Kidney epithelial cell (primary cell): ENCODE measurements at regions not wholly inside any gene's neighbourhood (a gene's known extent, or its start where the extent isn't known, plus 50 kb on each side); places are given as distances from the start of the nearest gene placed in this dataset.

Experiments
- DNase-seq: peaks from one replicate; pipeline ENCODE4 v3.0.0-alpha.2; 2010; ENCODE audit warnings: low read depth
- H3K27me3 ChIP-seq: 2 replicates; pipeline ENCODE4 v1.6.0; 2011; ENCODE audit warnings: low read length; ENCODE audit not compliant: control insufficient read depth, insufficient read depth
- H3K36me3 ChIP-seq: 2 replicates; pipeline ENCODE4 v1.5.1; 2011; ENCODE audit warnings: low read length; ENCODE audit not compliant: control insufficient read depth, insufficient read depth
- H3K4me3 ChIP-seq: 2 replicates; pipeline ENCODE4 v1.5.1; 2011; ENCODE audit warnings: low read depth, mild to moderate bottlenecking, control low read depth, low read length
- TF ChIP-seq, protein P1 (sequence below): IDR thresholded peaks from 2 replicates; pipeline ENCODE4 v1.5.1; 2011; ENCODE audit warnings: mild to moderate bottlenecking, moderate library complexity, low read length, control low read depth, inconsistent platforms; ENCODE audit not compliant: insufficient read depth, poor library complexity, severe bottlenecking

DNA sequence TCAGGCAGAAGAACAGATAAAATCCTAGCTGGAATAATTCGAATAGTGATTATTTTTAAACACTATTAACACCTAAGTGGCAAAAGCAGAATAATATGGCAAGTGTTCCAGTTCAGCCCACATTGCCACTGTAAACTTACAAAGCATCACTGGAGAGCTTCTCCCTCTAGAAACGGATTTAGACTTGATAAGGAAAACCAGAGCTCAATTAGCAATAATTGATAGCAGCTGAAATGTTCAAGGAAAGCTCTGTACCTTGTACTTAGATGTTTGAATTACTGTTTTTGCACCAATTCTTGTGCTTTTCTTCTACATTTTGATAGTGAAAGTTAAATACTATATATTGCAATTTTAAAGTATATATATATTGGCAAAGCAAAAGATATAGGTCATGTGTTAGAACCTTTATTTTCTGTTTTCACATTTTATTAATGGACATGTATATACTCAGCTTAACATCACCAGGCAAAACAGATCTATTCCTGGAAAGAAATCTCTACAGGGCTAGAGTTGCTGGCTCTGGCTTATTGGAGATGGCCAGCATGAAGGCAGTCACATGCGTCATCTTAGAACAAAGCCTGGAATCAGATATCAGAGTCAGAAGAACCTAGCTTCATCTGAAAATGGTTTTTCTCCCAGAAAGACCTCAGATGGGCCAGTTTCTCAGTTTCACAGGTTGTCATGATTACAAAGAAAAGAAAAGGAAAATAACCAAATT is 149.1 kb upstream of the CTAGE1 start:
- H3K27me3 ChIP-seq: no peaks in the 10 kb centered on the region
- H3K36me3 ChIP-seq: no peaks in the 10 kb centered on the region
- TF ChIP-seq, protein P1, sequence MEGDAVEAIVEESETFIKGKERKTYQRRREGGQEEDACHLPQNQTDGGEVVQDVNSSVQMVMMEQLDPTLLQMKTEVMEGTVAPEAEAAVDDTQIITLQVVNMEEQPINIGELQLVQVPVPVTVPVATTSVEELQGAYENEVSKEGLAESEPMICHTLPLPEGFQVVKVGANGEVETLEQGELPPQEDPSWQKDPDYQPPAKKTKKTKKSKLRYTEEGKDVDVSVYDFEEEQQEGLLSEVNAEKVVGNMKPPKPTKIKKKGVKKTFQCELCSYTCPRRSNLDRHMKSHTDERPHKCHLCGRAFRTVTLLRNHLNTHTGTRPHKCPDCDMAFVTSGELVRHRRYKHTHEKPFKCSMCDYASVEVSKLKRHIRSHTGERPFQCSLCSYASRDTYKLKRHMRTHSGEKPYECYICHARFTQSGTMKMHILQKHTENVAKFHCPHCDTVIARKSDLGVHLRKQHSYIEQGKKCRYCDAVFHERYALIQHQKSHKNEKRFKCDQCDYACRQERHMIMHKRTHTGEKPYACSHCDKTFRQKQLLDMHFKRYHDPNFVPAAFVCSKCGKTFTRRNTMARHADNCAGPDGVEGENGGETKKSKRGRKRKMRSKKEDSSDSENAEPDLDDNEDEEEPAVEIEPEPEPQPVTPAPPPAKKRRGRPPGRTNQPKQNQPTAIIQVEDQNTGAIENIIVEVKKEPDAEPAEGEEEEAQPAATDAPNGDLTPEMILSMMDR: no peak
- no peak overlapping the region for H3K4me3 ChIP-seq
- DNase-seq: no peak

DNA sequence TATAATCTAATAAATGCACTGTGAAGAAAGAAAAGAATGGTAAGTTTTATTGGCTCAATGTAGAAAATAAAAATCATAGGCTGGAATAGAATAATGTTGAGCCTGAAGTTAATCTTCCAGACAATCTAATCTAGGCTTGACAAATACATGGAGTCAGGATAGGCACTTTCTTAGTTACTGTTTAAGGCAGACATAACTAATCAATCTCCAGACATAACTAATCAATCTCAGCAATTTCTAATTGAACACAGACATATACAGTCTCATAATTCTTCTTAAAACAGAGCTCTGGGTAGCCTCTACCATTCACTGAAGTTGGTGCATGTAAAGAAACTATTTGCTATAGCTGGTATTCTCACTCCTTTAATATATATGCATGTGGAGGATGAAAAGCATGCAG is 150.1 kb upstream of the CTAGE1 start:
- no peak for DNase-seq
- TF ChIP-seq, protein P1: no peak
- Histone ChIP-seq H3K4me3 (no peak overlapping the region), H3K36me3 (no peaks in the 10 kb centered on the region), H3K27me3 (no peaks in the 10 kb centered on the region)

DNA sequence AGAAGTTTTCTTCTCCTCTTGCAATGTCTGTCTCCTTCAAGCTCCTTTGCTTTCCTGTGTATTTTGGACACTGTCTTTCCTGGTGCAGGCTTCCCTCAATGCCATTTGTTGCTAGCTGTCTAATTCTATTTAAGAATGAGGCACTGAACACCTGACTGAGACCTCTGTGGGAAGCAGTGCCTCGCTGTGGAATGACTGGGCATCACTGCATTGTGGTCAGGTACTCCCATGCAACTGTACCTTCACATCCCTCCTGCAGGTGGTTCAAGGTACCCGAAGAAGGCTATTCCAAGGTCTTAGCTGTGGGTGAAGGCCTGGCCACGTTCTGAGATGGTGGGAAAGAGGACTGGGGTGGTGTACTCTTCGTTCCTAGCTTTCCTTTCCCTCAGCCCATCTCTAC is 152.8 kb upstream of the CTAGE1 start:
- TF ChIP-seq, protein P1: no peak
- Histone ChIP-seq H3K4me3 (no peak overlapping the region), H3K36me3 (no peaks in the 10 kb centered on the region), H3K27me3 (no peaks in the 10 kb centered on the region)
- no peak for DNase-seq

DNA sequence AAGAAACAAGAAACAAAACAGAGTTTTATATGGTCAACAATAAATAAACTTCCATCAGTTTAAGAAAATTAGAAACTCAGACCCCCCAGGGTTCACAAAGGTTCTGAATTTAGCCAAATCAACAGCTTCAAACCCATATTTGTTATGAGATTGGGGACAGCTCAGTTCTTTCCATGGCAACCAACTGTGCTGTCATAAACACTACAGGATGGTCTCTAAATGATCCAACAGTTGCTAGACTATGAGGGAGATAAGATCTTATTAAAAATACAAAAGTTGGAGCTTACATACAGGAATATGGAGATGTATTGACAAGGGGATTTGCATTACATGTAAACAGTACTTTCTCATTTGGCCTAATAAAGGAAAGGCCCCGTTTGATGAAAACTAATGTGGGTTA is 154.6 kb upstream of the CTAGE1 start:
- Histone ChIP-seq H3K36me3 (no peaks in the 10 kb centered on the region), H3K27me3 (no peaks in the 10 kb centered on the region), H3K4me3 (no peak overlapping the region)
- no peak for DNase-seq
- TF ChIP-seq, protein P1: no peak

DNA sequence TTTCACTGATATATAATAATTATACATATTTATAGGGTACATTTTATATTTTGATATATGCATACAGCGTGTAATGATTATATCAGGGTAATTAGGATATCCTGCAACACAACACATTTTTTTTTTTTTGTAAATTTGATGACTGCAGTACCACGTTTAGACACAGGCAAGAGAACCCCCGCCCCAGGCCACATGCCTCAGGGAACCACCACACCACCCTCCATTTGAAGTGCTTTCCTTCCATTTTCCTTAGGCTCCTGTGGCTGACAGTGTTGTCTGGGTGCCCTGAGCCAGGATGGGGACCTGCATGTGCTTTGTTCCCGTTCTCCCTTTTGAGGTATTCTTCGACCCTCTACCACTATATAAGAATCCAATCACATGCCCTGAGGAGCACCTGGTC is 161.6 kb upstream of the CTAGE1 start:
- H3K4me3 ChIP-seq: no peak overlapping the region
- TF ChIP-seq, protein P1: no peak
- no peaks in the 10 kb centered on the region for H3K27me3 ChIP-seq
- no peak for DNase-seq
- H3K36me3 ChIP-seq: no peaks in the 10 kb centered on the region

DNA sequence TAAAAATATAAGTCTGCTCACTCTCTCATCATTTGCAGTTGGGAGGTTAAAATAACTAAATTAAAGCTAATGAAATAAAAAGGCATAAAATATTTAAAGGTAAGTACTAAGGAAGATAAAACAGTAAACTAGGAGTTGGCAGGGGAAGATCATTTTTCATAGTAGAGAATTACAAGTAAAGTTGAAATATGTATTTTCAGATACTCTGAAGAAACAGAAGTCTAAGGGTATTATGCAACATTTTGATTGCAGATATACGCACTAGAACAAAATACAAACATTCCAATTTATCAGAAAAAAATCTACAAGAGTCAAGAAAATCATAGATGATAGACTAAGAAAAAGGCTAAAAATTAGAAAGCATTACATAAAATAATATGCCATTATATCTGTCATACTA is 167.6 kb upstream of the CTAGE1 start:
- Histone ChIP-seq H3K36me3 (no peaks in the 10 kb centered on the region), H3K27me3 (no peaks in the 10 kb centered on the region), H3K4me3 (no peak overlapping the region)
- TF ChIP-seq, protein P1: no peak
- DNase-seq: no peak
